PC-3 (cell line): ENCODE measurements at regions not wholly inside any gene's neighbourhood (a gene's known extent, or its start where the extent isn't known, plus 50 kb on each side); places are given as distances from the start of the nearest gene placed in this dataset.

ENCODE experiments used
- EZH2 ChIP-seq: fragments of 300-600 bp; sonication (generic); IDR thresholded peaks from one replicate; pipeline ENCODE4 v1.6.1; 2017; ENCODE audit warnings: antibody characterized with exemption, mild to moderate bottlenecking, low read length; ENCODE audit not compliant: unreplicated experiment
- TF ChIP-seq, protein P1 (sequence below): fragments of 300-600 bp; sonication (generic); conservative IDR thresholded peaks from 2 replicates; pipeline ENCODE4 v1.5.1; 2017; ENCODE audit warnings: antibody characterized with exemption, low read depth, mild to moderate bottlenecking, low read length

GRCh38 chr16:27625050-27625697 is 75.2 kb downstream of the KATNIP start:
- TF ChIP-seq, protein P1, sequence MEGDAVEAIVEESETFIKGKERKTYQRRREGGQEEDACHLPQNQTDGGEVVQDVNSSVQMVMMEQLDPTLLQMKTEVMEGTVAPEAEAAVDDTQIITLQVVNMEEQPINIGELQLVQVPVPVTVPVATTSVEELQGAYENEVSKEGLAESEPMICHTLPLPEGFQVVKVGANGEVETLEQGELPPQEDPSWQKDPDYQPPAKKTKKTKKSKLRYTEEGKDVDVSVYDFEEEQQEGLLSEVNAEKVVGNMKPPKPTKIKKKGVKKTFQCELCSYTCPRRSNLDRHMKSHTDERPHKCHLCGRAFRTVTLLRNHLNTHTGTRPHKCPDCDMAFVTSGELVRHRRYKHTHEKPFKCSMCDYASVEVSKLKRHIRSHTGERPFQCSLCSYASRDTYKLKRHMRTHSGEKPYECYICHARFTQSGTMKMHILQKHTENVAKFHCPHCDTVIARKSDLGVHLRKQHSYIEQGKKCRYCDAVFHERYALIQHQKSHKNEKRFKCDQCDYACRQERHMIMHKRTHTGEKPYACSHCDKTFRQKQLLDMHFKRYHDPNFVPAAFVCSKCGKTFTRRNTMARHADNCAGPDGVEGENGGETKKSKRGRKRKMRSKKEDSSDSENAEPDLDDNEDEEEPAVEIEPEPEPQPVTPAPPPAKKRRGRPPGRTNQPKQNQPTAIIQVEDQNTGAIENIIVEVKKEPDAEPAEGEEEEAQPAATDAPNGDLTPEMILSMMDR = no peak
- TF ChIP-seq EZH2 = no peak
